Astrocyte (in vitro differentiated cells and primary cell): ENCODE measurements at regions not wholly inside any gene's neighbourhood (a gene's known extent, or its start where the extent isn't known, plus 50 kb on each side); places are given as distances from the start of the nearest gene placed in this dataset.

Experiments
- CTCF ChIP-seq: IDR thresholded peaks from 2 replicates; pipeline ENCODE4 v1.5.1; 2011; ENCODE audit warnings: low read depth, mild to moderate bottlenecking, inconsistent platforms, low read length, moderate library complexity; ENCODE audit not compliant: insufficient read depth
- EZH2 ChIP-seq: IDR thresholded peaks from 2 replicates; pipeline ENCODE4 v1.6.1; 2012; ENCODE audit warnings: mild to moderate bottlenecking, low read length, inconsistent platforms; ENCODE audit not compliant: insufficient read depth

GRCh38 chr3:80550174-80550573, 782.4 kb upstream of the ROBO1 start:
- TF ChIP-seq CTCF (no peak), EZH2 (no peak)
